NCI-H1092 (cell line): ENCODE measurements at regions not wholly inside any gene's neighbourhood (a gene's known extent, or its start where the extent isn't known, plus 50 kb on each side); places are given as distances from the start of the nearest gene placed in this dataset.

ENCODE experiments used
- DNase-seq: peaks from one replicate; lab custom pipeline; 2025; lab: John Stamatoyannopoulos, UW

DNA sequence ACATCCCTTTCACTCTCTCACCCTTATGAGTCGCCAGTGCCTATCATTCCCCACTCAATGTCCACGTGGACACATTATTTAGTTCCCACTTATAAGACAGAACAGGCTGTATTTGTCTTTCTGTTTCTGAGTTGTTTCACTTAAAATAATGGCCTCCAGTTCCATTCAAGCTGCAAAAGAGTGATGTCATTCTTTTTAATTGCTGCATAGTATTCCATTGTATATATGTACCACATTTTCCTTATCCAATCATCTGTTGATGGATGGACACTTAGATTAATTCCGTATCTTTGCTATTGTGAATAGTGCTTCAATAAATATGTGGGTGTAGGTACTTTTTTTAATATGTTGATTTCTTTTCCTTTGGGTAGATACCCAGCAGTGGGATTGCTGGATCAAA is 79.1 kb downstream of the ZNF365 start:
- no peak for DNase-seq

DNA sequence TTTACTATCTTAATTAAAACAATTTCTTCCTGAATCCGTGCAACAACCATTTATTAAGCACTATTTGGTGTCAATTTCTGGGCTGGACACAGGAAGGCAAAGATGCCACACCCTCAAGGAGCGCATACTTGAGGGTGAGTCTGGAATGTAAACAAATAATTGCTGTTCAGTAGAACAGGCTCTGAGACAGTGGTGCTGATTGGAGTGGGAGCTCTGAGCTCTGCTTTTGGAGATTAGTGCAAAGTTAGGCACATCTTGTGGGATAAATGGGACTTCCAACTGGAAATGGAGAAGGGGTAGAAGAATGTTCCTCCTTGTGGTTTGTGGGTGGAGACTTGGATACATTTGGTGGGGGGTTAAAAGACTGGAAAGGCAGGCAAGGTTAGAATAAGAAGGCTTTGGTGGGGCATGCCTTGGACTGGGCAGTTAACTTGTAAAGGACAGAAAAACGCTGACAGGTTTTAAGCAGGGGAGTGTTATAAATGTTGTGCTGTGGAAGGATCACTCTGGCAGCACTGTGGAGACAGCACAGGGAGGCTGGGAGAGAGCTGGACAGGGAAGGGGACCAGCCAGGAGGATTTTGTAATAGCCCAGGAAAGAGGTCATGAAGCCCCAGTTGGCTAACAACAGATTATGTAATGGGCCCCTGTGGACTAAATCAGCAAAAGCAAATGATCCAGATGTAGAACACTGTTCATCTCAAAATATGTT is 80.7 kb downstream of the ZNF365 start:
- DNase-seq: no peak

DNA sequence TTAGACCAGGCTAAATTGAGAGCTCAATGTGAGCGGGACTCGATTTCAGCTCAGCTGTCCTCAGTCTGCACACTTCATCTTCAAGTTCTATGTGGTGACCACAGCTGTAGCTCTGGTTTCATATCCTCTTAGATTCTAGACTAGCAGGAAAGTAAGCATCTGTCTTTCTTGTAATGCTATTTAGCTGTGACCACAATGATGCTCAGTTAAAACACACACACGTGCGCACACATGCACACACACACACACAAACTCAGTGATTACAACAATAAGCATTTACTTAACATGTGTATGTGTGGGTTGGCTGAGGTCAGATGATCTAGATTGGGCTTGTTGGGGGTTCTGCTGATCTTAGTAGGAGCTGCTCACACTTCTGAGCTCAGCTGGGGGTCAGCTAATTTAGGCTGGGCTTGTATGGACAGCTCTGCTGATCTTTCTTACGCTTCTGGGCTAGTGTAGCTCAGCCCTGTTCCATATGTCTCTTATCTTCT is 82.5 kb downstream of the ZNF365 start:
- DNase-seq: no peak

DNA sequence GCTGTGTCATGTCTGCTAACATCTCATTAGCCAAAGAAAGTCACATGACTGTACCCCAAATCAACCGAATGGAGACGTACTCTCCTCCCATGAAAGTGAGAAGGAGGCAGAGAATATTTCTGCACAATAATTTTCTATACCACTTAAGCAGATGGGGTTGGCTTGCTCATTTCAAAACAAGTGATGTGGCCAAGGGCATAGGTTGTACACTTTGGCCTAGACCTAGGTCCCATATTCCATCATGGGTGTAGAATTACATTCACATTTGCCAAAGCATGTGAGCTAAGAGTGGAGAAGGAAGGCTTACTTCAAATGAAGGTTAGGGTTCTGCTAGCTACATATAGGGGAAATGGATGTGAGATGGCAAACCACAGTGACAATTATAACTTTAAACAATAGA is 83.0 kb downstream of the ZNF365 start:
- DNase-seq: no peak

DNA sequence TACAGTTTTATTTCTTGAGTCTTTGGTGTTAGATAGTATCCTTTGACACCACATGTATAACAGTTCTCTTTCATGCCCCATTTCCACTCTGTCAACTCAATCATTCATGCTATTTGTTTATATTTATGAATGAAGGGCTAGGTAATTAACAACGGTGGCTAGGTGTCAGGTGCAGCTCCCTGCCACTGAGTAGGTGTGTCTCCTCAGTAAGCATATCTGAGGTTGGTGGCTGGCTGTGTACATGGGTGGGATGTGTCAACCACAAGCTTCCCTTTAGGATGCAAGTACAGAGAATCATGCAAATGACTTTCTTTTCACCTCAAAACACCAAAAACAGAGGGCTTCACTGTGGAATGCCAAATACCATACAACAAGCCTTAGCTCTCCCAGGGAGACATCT is 83.4 kb downstream of the ZNF365 start:
- no peak for DNase-seq

DNA sequence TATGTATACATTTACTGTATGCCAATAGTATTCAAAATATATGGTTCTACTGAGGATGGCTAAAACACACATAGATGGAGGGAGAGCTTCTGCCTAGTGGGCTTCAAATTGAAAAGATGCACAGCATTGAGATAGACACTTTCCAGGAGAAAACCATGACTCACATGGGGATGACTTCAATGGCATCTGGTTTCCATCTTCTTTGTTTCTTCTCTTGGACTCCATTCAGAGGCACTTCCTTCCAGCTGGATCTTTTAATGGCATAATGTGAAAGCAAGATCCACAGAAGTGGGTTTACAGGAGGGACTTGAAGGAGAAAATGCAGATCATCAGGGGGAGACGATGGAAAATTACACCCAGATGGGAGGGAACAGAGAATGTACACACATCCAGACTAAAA is 84.9 kb downstream of the ZNF365 start:
- no peak for DNase-seq

DNA sequence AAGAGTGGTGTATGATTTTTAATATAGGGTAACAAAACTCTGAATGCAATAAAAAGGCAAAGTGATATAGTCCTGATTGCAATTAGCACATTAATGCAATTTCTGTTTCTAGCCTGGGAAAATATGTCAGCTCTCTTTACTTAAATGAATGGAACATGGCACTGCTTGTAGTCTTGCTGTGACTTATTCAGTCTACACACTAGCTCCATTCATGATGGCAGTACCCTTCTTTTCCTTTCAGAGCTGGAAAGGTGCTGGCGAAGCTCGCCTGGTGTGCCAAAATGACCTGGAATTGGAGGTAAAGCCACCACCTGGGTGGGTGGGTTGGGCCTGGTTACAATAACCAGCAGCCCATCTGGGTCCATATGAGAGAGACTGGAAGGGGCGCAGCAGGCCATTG is 85.3 kb downstream of the ZNF365 start:
- no peak for DNase-seq

DNA sequence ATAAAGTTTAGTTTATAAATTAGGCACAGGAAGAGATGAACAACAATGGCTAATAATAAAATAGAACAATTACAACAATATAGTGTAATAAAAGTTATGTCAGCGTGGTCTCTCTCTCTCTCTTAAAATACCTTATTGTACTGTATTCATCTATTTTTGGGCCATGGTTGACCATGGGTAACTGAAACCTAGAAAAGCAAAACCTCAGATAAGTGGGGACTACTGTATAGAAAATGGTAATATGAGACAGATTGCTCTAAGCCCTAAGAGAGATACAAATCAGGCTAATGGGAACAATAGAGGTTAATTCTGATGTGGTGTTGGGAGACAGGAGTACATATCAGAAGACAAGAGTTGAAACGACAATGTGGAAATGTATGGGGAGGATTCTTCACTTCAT is 86.2 kb downstream of the ZNF365 start:
- DNase-seq: no peak

DNA sequence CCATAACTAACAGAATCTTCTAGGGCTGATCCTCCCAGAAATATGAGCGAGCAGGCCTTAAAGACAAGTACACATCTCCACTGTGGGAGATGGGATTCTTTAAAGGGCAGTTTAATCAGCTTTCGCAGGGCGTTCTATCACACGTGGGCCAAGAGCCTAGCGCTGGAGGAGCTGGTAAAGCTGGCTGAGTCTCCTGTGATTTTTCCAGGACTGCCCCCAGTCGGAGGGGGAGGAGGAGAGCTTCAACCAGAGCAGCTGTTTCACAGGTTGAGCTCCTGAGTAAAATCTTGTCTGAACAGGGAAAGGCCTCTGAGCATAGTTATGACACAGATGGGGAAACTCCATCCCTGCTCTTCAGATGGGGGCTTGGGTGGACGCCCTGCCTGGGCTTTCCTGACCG is 87.0 kb downstream of the ZNF365 start:
- DNase-seq: no peak

DNA sequence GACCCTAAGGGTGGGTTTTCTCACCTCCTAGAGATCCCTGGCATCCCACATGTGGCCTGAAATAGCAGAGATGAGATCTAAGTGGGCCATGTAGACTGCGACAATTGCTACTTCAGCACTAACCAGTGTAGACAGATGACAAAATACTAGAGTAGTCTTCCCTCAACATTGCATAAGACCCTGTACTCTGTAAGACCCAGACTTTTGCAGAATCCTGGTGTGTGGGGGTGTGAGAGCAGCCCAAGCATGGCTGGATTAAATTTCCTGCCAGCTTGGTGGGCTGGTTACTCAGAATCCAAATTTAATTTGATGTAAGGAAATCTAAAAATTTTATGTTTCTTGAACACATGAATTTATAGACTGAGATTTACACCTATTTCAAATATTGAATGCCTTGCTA is 88.3 kb downstream of the ZNF365 start:
- DNase-seq: no peak

DNA sequence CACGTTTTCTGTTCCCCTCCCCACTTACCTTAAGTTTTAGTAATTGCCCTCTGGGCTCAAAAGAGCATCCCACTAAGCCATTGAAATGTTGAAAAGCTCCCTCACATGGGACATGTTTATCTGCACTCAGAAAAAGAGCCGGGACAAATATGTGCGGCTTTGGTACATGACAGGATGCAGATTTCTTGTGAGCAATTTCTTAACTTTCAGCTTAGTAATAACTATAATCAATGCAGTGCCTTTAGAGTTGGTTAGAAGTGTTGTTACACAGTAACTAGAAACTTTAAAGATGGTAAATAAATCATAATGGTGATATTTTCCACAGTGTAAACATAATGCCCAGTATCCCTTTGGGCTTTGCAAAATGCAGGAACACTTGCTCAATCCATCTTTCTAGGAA is 89.2 kb downstream of the ZNF365 start:
- no peak for DNase-seq

DNA sequence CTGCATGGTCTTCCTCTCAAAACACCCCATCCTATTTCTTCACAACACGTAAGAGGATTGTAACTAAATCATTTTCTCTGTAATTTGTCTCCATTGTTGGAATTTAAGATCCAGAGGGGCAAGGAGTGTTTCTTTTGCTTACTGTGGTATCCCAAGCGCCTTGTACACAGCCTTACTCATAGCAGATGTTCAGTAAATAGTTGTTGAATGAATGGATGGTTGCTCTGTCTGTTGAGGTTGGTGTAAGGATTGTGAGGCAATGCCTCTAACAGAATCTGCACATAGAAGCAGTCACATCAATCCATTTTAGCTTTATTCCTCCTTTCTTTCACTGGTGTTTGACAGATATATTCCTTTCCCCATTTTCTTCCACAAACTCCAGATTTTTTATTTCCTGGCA is 90.1 kb downstream of the ZNF365 start:
- DNase-seq: no peak

DNA sequence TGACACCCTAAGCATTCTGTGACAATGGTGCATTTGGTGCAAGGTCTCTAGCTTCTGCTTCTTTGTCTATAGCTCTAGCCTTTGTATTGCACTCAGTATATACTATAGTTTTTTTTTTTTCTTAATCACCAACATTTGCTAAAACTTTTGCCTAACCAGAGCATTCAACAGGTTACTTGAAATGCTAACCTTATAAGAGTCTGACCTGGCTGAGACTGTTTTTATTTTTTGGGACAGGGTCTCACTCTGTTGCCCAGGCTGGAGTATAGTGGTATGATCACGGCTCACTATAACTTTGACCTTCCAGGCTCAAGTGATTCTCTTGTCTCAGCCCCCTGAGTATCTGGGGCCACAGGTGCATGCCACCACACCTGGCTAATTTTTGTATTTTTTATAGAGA is 92.4 kb downstream of the ZNF365 start:
- DNase-seq: no peak

DNA sequence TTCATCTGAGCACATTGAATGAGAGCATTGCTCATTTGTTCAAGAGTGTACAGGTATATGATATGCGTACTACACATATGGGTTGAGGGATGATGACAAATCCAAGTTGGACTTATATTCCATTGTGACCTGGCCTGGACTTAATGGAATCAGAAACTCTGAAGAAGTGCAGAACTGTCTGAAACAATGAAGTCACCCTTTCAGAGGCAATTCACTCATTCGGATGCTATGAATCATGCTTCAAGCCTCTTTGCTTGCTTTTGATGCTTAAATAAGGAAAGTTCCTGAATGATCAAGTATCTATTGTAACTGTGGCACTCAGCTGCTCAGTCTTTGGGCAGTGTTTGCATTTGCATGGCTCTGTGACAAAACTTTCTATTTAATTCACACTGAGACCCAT is 93.4 kb downstream of the ZNF365 start:
- no peak for DNase-seq

DNA sequence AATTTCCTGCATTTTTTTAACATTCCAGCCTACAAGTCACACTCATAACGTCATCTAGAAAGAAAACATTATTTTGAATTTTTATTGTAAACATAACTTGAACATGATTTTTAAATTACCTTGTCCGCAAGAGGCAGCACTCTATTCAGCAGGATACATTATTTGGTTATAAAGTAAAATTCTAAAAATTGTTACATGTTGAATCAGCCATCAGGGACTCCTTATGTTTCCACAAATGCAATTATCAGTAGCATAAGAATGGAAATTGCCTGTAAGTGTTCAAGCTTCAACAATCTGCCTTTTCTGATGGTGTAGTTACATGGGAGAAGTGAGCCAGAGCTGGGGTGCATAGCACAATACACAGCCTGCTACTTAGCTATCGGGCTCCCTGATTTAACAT is 97.5 kb downstream of the ZNF365 start:
- DNase-seq: no peak

DNA sequence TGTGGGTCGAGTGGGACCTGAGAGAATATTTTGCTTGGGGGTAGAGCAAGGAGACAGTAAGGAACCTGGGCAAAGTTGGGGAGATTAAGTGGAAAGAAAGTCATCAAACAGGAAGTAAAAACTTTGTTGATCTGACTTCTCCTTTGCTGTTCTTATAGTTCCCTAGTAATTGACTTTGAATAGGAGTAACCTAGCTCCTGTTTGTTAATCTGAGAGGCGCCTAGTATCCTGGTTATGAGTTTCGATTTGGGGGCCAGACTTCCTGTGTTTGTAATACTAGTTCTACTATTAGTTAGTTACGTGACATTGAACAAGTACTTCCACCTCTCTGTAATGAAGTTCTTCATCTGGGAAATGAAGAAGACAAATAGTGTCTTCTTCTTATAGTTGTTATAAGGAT is 99.1 kb downstream of the ZNF365 start:
- DNase-seq: no peak

DNA sequence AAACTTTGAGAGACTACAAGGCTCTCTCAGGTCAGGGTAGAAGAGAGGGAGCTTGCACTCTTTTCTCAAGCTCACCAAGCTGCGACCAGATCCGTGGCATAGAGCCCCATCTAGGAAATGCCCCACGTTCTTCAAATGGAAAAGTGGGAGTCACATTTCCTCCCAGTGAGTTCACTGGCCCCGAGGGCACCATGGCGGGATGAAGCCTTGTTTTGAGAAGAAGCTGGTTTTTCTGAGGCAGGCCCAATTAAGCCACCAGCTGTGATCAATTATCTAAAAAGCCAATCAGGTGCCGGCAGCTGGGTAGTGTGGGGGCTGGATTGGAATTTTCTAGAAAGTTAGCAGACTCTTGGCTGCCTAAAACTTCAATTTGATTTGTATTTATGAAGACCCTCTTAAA is 101.4 kb downstream of the ZNF365 start:
- no peak for DNase-seq

DNA sequence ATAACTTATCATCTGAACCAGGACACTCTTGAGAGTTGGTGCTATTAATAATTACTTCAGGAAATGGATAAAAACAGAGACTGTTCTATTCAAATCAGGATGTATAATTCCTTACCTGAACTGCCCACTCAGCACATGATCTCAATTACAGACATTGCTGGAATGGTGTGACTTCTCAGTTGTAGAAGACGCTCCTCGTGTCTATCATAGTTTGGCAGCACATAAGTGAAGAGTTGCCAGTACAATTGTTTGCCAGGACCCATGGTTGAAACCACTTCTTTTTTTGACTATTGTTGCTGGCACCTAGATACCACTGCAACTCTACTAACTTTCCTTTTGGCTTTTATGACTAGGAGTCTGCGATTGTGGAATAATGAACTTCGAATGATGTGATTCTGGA is 105.4 kb downstream of the ZNF365 start:
- no peak for DNase-seq

DNA sequence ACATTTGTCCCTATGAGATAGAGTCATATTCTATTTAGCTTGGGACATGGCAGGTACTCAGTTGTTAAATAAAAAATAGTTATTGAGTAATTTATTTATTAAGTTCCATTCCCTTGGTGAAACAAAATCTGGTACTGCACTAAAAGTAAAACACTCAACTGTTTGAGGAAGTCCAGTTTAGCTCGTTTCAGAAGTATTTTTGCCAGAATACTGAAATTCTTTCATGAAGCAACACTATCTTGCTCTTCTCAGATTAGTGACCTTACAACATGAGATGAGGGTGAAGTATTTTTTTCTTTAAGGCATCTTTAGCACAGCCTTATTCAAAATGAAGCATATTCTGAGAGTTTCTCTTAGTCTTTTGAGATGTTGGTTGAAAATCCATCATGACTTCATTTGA is 106.0 kb downstream of the ZNF365 start:
- DNase-seq: no peak

DNA sequence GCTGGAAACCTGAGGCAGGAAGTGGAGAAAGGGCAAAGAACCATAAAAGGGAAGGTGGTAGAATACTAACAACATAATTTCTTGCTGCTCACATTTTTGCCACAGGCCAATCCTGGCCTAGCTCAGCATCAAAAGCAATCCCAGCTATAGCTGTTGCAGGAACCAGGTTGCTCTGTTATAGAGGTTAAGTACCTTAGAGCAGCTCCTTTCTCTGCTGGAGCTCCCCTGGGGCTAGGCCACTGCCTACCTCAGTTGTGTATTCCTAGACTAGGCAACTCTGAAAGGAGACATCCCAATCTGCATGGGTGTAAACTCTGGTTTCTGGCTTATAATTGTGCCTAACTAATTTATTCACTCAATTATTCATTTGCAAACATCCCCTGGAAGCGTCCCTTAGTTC is 108.4 kb downstream of the ZNF365 start:
- no peak for DNase-seq

DNA sequence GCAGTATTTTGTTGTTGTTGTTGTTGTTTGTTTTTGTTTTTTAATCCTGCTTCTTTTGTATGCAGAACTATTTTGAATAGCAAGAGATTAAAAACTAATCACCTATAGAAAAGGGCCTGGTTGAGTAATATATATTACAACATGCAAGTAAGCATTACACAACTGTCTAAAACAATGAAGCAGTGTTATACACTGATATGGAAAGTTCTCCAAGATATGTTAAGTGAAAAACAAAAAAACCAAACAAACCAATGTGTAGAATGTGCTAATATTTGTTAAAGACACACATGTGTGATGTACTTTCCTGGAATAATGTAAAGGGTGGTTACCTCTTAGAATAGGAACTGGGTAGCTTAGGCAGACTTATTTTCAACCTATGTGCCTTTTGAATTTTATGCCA is 117.4 kb downstream of the ZNF365 start:
- DNase-seq: no peak

DNA sequence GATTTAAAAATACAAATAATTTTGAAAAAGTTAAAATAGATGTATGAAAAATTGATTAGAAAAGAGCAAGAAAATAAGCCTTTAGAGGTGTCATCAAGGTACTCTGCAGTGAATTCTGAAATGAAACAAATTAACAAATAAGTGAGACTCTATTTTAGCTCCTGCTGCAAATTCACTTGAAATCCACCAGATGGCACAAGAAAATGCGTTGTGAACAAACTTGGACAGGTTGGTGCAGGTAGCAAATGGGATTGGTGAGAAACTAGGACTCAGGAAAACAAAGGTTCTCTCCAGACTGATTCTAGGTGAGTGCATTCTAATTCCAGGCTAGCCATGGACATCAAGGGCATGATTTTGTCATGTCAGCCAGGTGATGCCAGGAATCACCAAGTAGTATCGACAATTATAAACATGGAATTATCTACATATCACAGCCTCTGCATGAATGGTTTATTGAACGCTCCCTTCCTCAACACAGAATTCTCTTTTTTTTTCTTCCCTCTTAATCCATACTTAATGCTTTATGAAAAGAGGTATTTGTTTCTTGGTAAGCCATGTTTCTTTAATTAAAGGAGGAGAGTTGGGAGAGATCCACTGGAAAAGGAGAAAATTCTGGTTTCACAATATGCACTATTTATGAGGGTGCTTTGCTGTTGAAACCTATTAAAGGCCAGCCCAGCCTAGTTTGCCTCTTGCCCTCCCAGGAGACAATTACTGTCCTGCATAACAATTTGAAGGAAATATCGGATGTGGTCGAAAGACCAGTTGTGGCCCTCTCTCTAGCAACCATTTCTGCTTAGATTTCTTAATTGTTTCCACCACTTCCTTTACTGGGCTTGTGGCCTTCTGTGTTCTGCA is 118.1 kb downstream of the ZNF365 start:
- DNase-seq: no peak

DNA sequence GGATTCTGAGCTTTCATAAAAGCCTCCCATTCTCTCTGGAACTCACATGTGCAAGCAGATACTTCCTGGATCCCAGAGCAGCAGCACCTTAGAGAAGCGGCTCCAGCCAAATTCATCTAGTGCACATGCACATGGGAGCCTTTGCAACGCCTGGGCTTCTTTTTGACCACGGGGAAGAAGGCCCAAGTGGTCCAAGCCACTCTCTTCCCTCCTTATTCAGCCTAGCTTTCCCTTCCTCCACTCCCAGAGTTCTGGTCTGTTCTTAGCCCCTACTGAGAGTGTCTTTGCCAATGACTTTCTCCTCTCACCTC is 118.7 kb downstream of the ZNF365 start:
- no peak for DNase-seq

DNA sequence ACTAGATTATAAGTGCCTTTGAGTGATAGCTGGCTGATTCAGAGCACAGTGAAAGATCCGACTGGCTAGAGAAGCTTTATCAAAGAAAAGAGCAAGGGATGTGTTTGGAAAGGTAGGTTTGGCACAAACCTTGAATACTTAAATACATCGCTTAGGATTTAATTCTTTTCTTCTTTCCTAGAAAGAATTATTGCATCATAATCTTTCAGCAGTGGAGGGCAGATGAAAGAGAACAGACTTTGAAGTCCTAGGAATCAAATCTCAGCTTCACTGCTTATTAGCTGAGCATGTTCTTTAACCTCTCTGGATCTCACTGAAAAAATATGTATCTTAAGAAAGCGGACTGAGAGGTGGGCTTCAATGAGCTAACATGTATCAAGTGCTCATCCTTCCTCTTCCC is 122.8 kb downstream of the ZNF365 start:
- no peak for DNase-seq
